ENCODE measurements at regions not wholly inside any gene's neighbourhood (a gene's known extent, or its start where the extent isn't known, plus 50 kb on each side); places are given as distances from the start of the nearest gene placed in this dataset.

DNA sequence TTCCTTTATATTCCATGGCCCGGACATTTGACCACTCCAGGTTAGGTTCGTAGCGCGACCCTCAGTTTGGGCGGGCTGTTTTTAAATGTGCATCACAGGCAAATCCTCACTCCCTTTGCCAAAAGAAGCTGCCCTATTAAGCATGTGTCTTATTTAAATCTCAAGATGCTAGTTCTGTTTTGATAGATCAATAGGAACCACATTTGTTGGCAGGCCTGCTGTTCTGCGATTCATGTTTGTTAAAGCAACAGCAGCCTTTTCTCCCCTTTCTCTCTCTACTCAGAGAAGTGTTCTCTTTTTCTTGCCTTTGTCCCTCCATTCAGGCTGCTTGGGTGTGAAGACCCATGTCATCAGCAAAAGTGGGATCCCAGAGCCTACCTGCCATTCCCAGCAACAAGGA is 212.0 kb upstream of the SSTR4 start:
- Histone ChIP-seq H3K9me3 (no peaks in the 10 kb centered on the region), H3K36me3 (replicated peaks in 1 of 2; ENCODE audit: control insufficient read depth in 1 of 2, insufficient read depth in 2 of 2, low read length in 1 of 2) (no peaks in the 10 kb centered on the region), H4K20me1 (ENCODE audit: insufficient read depth) (no peaks in the 10 kb centered on the region), H3K27me3 (ENCODE audit: insufficient read depth) (peaks cover 39% of the 10 kb centered on the region; the same call in 1 of the 2 replicates), H2AFZ (ENCODE audit: low read depth) (no peak overlapping the region), H3K27ac (ENCODE audit: low read depth in 2 of 2, low read length in 1 of 2) (no peak overlapping the region), H3K79me2 (ENCODE audit: insufficient read depth) (no peaks in the 10 kb centered on the region), H3K9me2 (no peaks in the 10 kb centered on the region), H3F3A (replicated peaks; ENCODE audit: insufficient read depth) (no peaks in the 10 kb centered on the region), H3K4me3 (ENCODE audit: low read depth in 2 of 2, low read length in 1 of 2) (no peak overlapping the region), H3K9ac (no peak overlapping the region), H3K4me1 (ENCODE audit: control insufficient read depth in 1 of 2, insufficient read depth in 2 of 2, low read depth in 1 of 2, low read length in 1 of 2) (no peaks in the 10 kb centered on the region), H3K4me2 (no peak overlapping the region)
- 55% methylated on average over 6 of the region's 6 CpGs for WGBS (ENCODE audit: low lambda C conversion rate)
- TF ChIP-seq EP300 (IDR thresholded peaks at IDR 0.05; ENCODE audit: borderline replicate concordance in 1 of 2, low read depth in 1 of 2, low read length in 1 of 2) (no peak), POLR2AphosphoS5 (IDR thresholded peaks at IDR 0.05; ENCODE audit: low read depth, low read length) (no peak), NFIC (IDR thresholded peaks at IDR 0.05; ENCODE audit: borderline replicate concordance) (no peak), SIN3A (IDR thresholded peaks at IDR 0.05; ENCODE audit: borderline replicate concordance, low read depth, low read length) (no peak), RFX5 (IDR thresholded peaks at IDR 0.05; ENCODE audit: low read length) (no peak), MXI1 (IDR thresholded peaks at IDR 0.05; ENCODE audit: low read depth, low read length) (no peak), MEF2A (IDR thresholded peaks at IDR 0.05; ENCODE audit: borderline replicate concordance, low read depth) (no peak), TCF12 (IDR thresholded peaks at IDR 0.05) (no peak), ELF1 (IDR thresholded peaks at IDR 0.05) (no peak)
- TF ChIP-seq, protein P1, sequence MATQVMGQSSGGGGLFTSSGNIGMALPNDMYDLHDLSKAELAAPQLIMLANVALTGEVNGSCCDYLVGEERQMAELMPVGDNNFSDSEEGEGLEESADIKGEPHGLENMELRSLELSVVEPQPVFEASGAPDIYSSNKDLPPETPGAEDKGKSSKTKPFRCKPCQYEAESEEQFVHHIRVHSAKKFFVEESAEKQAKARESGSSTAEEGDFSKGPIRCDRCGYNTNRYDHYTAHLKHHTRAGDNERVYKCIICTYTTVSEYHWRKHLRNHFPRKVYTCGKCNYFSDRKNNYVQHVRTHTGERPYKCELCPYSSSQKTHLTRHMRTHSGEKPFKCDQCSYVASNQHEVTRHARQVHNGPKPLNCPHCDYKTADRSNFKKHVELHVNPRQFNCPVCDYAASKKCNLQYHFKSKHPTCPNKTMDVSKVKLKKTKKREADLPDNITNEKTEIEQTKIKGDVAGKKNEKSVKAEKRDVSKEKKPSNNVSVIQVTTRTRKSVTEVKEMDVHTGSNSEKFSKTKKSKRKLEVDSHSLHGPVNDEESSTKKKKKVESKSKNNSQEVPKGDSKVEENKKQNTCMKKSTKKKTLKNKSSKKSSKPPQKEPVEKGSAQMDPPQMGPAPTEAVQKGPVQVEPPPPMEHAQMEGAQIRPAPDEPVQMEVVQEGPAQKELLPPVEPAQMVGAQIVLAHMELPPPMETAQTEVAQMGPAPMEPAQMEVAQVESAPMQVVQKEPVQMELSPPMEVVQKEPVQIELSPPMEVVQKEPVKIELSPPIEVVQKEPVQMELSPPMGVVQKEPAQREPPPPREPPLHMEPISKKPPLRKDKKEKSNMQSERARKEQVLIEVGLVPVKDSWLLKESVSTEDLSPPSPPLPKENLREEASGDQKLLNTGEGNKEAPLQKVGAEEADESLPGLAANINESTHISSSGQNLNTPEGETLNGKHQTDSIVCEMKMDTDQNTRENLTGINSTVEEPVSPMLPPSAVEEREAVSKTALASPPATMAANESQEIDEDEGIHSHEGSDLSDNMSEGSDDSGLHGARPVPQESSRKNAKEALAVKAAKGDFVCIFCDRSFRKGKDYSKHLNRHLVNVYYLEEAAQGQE (IDR thresholded peaks at IDR 0.05; ENCODE audit: low read depth, low read length) = no peak
- no peak for DNase-seq
- POLR2A ChIA-PET = no interaction called here
- CTCF ChIA-PET = no interaction called here

DNA sequence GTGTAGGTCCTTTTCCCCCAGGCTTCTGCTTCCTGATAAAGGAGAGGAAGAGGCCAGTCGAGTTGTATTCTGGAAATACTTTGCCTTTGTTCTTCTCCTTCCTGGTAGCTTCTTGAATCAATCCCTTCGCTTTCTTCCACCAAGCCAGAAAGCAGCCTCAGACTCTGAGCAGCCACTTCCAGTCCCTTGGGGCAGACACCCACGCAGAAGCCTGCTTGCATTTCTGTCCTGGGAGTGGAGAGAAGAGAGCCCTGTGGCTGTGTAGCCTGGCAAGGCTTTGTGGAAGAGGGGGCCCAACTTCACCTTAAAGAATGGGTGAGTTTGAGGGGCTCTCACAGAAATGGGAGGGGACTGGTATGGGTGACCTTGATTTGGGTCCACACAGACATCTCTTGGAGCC is 211.0 kb upstream of the SSTR4 start:
- Histone ChIP-seq H3K4me3 (ENCODE audit: low read depth in 2 of 2, low read length in 1 of 2) (no peak overlapping the region), H3K27me3 (ENCODE audit: insufficient read depth) (peaks cover 46% of the 10 kb centered on the region; the same call in 1 of the 2 replicates), H3K79me2 (ENCODE audit: insufficient read depth) (no peaks in the 10 kb centered on the region), H3K9me2 (no peaks in the 10 kb centered on the region), H3K9me3 (no peaks in the 10 kb centered on the region), H2AFZ (ENCODE audit: low read depth) (no peak overlapping the region), H3K36me3 (replicated peaks in 1 of 2; ENCODE audit: control insufficient read depth in 1 of 2, insufficient read depth in 2 of 2, low read length in 1 of 2) (no peaks in the 10 kb centered on the region), H3F3A (replicated peaks; ENCODE audit: insufficient read depth) (no peaks in the 10 kb centered on the region), H3K27ac (ENCODE audit: low read depth in 2 of 2, low read length in 1 of 2) (no peak overlapping the region), H4K20me1 (ENCODE audit: insufficient read depth) (no peaks in the 10 kb centered on the region), H3K4me2 (no peak overlapping the region), H3K4me1 (ENCODE audit: control insufficient read depth in 1 of 2, insufficient read depth in 2 of 2, low read depth in 1 of 2, low read length in 1 of 2) (no peaks in the 10 kb centered on the region), H3K9ac (no peak overlapping the region)
- TF ChIP-seq TAF1 (IDR thresholded peaks at IDR 0.05; ENCODE audit: borderline replicate concordance, low read depth, low read length) (no peak), JUND (IDR thresholded peaks at IDR 0.05) (no peak), SIN3A (IDR thresholded peaks at IDR 0.05; ENCODE audit: borderline replicate concordance, low read depth, low read length) (no peak), RCOR1 (IDR thresholded peaks at IDR 0.05; ENCODE audit: low read length) (no peak), CHD2 (IDR thresholded peaks at IDR 0.05; ENCODE audit: low read length, partially characterized antibody) (no peak), TEAD4 (IDR thresholded peaks at IDR 0.05; ENCODE audit: borderline replicate concordance, insufficient read depth) (no peak), NFIC (IDR thresholded peaks at IDR 0.05; ENCODE audit: borderline replicate concordance) (no peak), MXI1 (IDR thresholded peaks at IDR 0.05; ENCODE audit: low read depth, low read length) (no peak), NRF1 (IDR thresholded peaks at IDR 0.05; ENCODE audit: low read depth, low read length) (no peak), GATA2 (CRISPR knock-in tag; IDR thresholded peaks at IDR 0.05) (no peak), RXRA (IDR thresholded peaks at IDR 0.05; ENCODE audit: borderline replicate concordance, low read depth) (no peak)
- TF ChIP-seq, protein P2, sequence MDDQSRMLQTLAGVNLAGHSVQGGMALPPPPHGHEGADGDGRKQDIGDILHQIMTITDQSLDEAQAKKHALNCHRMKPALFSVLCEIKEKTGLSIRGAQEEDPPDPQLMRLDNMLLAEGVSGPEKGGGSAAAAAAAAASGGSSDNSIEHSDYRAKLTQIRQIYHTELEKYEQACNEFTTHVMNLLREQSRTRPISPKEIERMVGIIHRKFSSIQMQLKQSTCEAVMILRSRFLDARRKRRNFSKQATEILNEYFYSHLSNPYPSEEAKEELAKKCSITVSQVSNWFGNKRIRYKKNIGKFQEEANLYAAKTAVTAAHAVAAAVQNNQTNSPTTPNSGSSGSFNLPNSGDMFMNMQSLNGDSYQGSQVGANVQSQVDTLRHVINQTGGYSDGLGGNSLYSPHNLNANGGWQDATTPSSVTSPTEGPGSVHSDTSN (IDR thresholded peaks at IDR 0.05) = no peak
- TF ChIP-seq, protein P3, sequence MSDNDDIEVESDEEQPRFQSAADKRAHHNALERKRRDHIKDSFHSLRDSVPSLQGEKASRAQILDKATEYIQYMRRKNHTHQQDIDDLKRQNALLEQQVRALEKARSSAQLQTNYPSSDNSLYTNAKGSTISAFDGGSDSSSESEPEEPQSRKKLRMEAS (IDR thresholded peaks at IDR 0.05; ENCODE audit: low read depth) = no peak
- TF ChIP-seq, protein P4, sequence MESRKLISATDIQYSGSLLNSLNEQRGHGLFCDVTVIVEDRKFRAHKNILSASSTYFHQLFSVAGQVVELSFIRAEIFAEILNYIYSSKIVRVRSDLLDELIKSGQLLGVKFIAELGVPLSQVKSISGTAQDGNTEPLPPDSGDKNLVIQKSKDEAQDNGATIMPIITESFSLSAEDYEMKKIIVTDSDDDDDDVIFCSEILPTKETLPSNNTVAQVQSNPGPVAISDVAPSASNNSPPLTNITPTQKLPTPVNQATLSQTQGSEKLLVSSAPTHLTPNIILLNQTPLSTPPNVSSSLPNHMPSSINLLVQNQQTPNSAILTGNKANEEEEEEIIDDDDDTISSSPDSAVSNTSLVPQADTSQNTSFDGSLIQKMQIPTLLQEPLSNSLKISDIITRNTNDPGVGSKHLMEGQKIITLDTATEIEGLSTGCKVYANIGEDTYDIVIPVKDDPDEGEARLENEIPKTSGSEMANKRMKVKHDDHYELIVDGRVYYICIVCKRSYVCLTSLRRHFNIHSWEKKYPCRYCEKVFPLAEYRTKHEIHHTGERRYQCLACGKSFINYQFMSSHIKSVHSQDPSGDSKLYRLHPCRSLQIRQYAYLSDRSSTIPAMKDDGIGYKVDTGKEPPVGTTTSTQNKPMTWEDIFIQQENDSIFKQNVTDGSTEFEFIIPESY (IDR thresholded peaks at IDR 0.05; ENCODE audit: borderline replicate concordance, low read depth) = no peak
- WGBS (ENCODE audit: low lambda C conversion rate) = 5% methylated on average over 3 of the region's 3 CpGs
- DNase-seq = no peak
- CTCF ChIA-PET = no interaction called here
- POLR2A ChIA-PET = no interaction called here

Measured in SK-N-SH (cell line).